B cell (primary cell): ENCODE measurements at regions not wholly inside any gene's neighbourhood (a gene's known extent, or its start where the extent isn't known, plus 50 kb on each side); places are given as distances from the start of the nearest gene placed in this dataset.
"Not testable (repeated sequence)": the region's sequence is repeated elsewhere in the genome, so short reads cannot be mapped to it uniquely, and the experiment has no call there.

Experiments used
- EZH2 ChIP-seq: IDR thresholded peaks from 2 replicates; pipeline ENCODE4 v1.6.1; 2012; ENCODE audit warnings: borderline replicate concordance, low read depth, mild to moderate bottlenecking, moderate library complexity, low read length; ENCODE audit not compliant: insufficient read depth, poor library complexity, severe bottlenecking
- TF ChIP-seq, protein P1 (sequence below): fragments of 200-600 bp; IDR thresholded peaks from one replicate; pipeline ENCODE4 v1.8.0; 2022; ENCODE audit warnings: antibody characterized with exemption, mild to moderate bottlenecking

DNA sequence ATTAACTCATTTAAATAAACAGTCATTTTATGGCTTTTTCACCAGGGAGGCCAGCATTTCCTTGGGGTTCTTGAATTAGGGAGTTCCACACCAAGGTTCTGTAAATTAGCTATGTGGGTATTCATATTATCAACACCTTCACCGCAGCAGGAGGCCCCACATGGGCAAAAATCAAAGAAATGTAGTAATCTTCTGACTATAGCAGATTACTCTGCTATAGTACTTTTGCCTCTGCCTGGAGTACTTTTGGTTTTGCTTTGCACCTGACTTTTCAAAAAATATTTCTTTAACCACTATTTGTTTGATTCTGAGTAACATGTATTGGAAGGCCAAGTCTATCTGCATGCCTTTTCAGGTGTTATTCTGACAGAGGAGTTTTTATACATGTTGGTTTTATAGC lies 728.1 kb downstream of the TTLL7 start:
- TF ChIP-seq, protein P1, sequence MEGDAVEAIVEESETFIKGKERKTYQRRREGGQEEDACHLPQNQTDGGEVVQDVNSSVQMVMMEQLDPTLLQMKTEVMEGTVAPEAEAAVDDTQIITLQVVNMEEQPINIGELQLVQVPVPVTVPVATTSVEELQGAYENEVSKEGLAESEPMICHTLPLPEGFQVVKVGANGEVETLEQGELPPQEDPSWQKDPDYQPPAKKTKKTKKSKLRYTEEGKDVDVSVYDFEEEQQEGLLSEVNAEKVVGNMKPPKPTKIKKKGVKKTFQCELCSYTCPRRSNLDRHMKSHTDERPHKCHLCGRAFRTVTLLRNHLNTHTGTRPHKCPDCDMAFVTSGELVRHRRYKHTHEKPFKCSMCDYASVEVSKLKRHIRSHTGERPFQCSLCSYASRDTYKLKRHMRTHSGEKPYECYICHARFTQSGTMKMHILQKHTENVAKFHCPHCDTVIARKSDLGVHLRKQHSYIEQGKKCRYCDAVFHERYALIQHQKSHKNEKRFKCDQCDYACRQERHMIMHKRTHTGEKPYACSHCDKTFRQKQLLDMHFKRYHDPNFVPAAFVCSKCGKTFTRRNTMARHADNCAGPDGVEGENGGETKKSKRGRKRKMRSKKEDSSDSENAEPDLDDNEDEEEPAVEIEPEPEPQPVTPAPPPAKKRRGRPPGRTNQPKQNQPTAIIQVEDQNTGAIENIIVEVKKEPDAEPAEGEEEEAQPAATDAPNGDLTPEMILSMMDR, result not testable (repeated sequence)
- not testable (repeated sequence) for TF ChIP-seq EZH2
